HepG2 (cell line): ENCODE measurements at regions not wholly inside any gene's neighbourhood (a gene's known extent, or its start where the extent isn't known, plus 50 kb on each side); places are given as distances from the start of the nearest gene placed in this dataset.

ENCODE experiments used
- ATAC-seq: fragments of 200-7000 bp; cut with Tn5 transposase; 3 replicates; pipeline ENCODE4 v1.9.1; 2020; ENCODE audit warnings: mild to moderate bottlenecking, moderate library complexity
- BruUV-seq: library from RNA; stranded (reverse); fragments of 400-500 nt; replicated peaks from 2 replicates; lab custom pipeline; 2021; lab: Mats Ljungman, UMichigan
- CTCF ChIA-PET: fragments of 300-600 bp; formaldehyde crosslinking; extraction: SDS; loops from one replicate; lab custom pipeline; 2021; ENCODE audit warnings: low total read pairs, inconsistent platforms, low intra/inter-chr PET ratio; lab: Yijun Ruan, JAX
- POLR2A ChIA-PET: fragments of 350-600 bp; sonication (Branson Sonifier 250); formaldehyde crosslinking; loops from one replicate; lab custom pipeline; 2020; ENCODE audit warnings: antibody characterized with exemption, inconsistent platforms; lab: Yijun Ruan, JAX
- DNase-seq: peaks from one replicate; pipeline ENCODE4 v3.0.0-alpha.2; 2015; ENCODE audit warnings: low spot score
- FAIRE-seq: peaks from 3 replicates; lab custom pipeline; 2011; peaks lifted over from hg19 to GRCh38; lab: Jason Lieb, UNC
- H2AFZ ChIP-seq: one replicate; pipeline ENCODE4 v1.6.1; 2011; ENCODE audit warnings: low read length, inconsistent platforms
- H3K27ac ChIP-seq: fragments of 300-600 bp; 3 replicates; pipeline ENCODE4 v1.8.0; 2011; ENCODE audit warnings: mixed run types, mild to moderate bottlenecking, mixed read lengths, low read length, inconsistent platforms; ENCODE audit not compliant: insufficient read depth; ENCODE audit errors: extremely low read length
- H3K27me3 ChIP-seq, 2 experiments: fragments of 200-600 bp in 1 of 2; 2 replicates in 1 of 2; 3 replicates in 1 of 2; pipeline versions ENCODE4 v1.6.0 to v1.8.0; 2011; ENCODE audit warnings: low read length in 2 of 2, mild to moderate bottlenecking in 2 of 2, moderate library complexity in 2 of 2, inconsistent platforms in 1 of 2; ENCODE audit not compliant: insufficient read depth in 2 of 2, control insufficient read depth in 1 of 2
- H3K36me3 ChIP-seq, 2 experiments: fragments of 200-600 bp in 1 of 2; replicated peaks in 1 of 2; 2 replicates in 1 of 2; 3 replicates in 1 of 2; pipeline versions ENCODE4 v1.5.1 to v1.8.0; 2011; ENCODE audit warnings: low read length in 2 of 2, inconsistent platforms in 1 of 2; ENCODE audit not compliant: insufficient read depth in 2 of 2, control insufficient read depth in 1 of 2
- H3K4me1 ChIP-seq: 2 replicates; pipeline ENCODE4 v1.5.1; 2012; ENCODE audit warnings: low read length, inconsistent platforms; ENCODE audit not compliant: insufficient read depth
- H3K4me2 ChIP-seq: 2 replicates; pipeline ENCODE4 v1.6.0; 2011; ENCODE audit warnings: low read depth, low read length, inconsistent platforms
- H3K4me3 ChIP-seq, 3 experiments: fragments of 200-600 bp in 1 of 3; sonication (generic), shearing (Covaris generic) in 1 of 3; replicated peaks in 1 of 3; 2 replicates each; pipeline ENCODE4 v1.5.1; 2011 to 2016; ENCODE audit warnings: low read length in 3 of 3, inconsistent platforms in 2 of 3, low read depth in 2 of 3, mild to moderate bottlenecking in 2 of 3, control low read depth in 1 of 3, mixed read lengths in 1 of 3; ENCODE audit not compliant: insufficient read depth in 1 of 3
- H3K79me2 ChIP-seq: one replicate; pipeline ENCODE4 v1.6.1; 2011; ENCODE audit warnings: low read length, inconsistent platforms; ENCODE audit not compliant: insufficient read depth
- H3K9ac ChIP-seq: 2 replicates; pipeline ENCODE4 v1.6.0; 2011; ENCODE audit warnings: mild to moderate bottlenecking, low read depth, low read length, inconsistent platforms; ENCODE audit not compliant: insufficient read depth
- H3K9me3 ChIP-seq: 2 replicates; pipeline ENCODE4 v1.5.1; 2012; ENCODE audit warnings: mild to moderate bottlenecking, low read length
- H4K20me1 ChIP-seq: 2 replicates; pipeline ENCODE4 v1.6.0; 2011; ENCODE audit warnings: inconsistent platforms, mild to moderate bottlenecking, low read length, moderate library complexity; ENCODE audit not compliant: insufficient read depth
- ATF7 ChIP-seq, 2 experiments: fragments of 450-650 bp in 1 of 2; sonication (generic) in 1 of 2; formaldehyde crosslinking in 1 of 2; IDR thresholded peaks; 2 replicates each; pipeline versions ENCODE4 v1.4.0 to v1.6.1; 2016 to 2020; ENCODE audit warnings: antibody characterized with exemption in 1 of 2, mild to moderate bottlenecking in 1 of 2, missing genetic modification reagents in 1 of 2
- ELF3 ChIP-seq: IDR thresholded peaks from 2 replicates; pipeline ENCODE4 v1.6.1; 2016; ENCODE audit warnings: missing genetic modification reagents, missing compliant biosample characterization
- REST ChIP-seq, 2 experiments: IDR thresholded peaks; 2 replicates each; pipeline ENCODE4 v1.6.1; 2011 to 2012; ENCODE audit warnings: low read length in 2 of 2, borderline replicate concordance in 1 of 2, low read depth in 1 of 2, mild to moderate bottlenecking in 1 of 2, moderate library complexity in 1 of 2
- RFX1 ChIP-seq: fragments of 450-650 bp; IDR thresholded peaks from 2 replicates; pipeline ENCODE4 v1.6.1; 2017
- RORA ChIP-seq: sonication (generic); formaldehyde crosslinking; IDR thresholded peaks from 2 replicates; pipeline ENCODE4 v1.5.0; 2020; ENCODE audit warnings: mild to moderate bottlenecking, missing genetic modification reagents, moderate library complexity
- SETDB1 ChIP-seq: sonication (generic); formaldehyde crosslinking; IDR thresholded peaks from 2 replicates; pipeline ENCODE4 v1.5.1; 2020; ENCODE audit warnings: missing genetic modification reagents, mild to moderate bottlenecking, borderline replicate concordance
- ZNF704 ChIP-seq: sonication (generic); formaldehyde crosslinking; IDR thresholded peaks from 2 replicates; pipeline ENCODE4 v1.8.1; 2023; ENCODE audit warnings: mild to moderate bottlenecking, inconsistent platforms, moderate library complexity, missing genetic modification reagents, borderline replicate concordance
- ZNF770 ChIP-seq: sonication (generic); formaldehyde crosslinking; IDR thresholded peaks from 2 replicates; pipeline ENCODE4 v1.5.0; 2020; ENCODE audit warnings: mild to moderate bottlenecking, missing genetic modification reagents
- WGBS: methylation state at CpG from one replicate; pipeline ENCODE4 v1.1.6; 2017; ENCODE audit warnings: low lambda C conversion rate; 5-methylcytosine and 5-hydroxymethylcytosine counted together
- in situ Hi-C: cut with HindIII; loops from 2 replicates; pipeline ENCODE4 v1.10.0; 2017; ENCODE audit warnings: low pct_unique_long_range_greater_than_20kb; ENCODE audit not compliant: extremely low pct_ligation_motif_present
- intact Hi-C: fragments of 100-400 bp; cut with micrococcal nuclease; formaldehyde crosslinking; loops from one replicate; pipeline ENCODE4 v1.10.0; 2022; ENCODE audit not compliant: unreplicated experiment

- POLR2A ChIA-PET = no interaction called here
- ATAC-seq (no peak), FAIRE-seq (no peak), DNase-seq (no peak)
- BruUV-seq = no TSS peak
- Histone ChIP-seq H3K27ac (no peak overlapping the region), H3K79me2 (no peaks in the 10 kb centered on the region), H4K20me1 (no peaks in the 10 kb centered on the region), H3K9me3 (no peaks in the 10 kb centered on the region), H3K4me2 (no peak overlapping the region), H2AFZ (no peak overlapping the region), H3K4me3 (no peak overlapping the region), H3K4me1 (no peaks in the 10 kb centered on the region), H3K36me3 (no peaks in the 10 kb centered on the region), H3K27me3 (peaks cover 3 to 50% of the 10 kb centered on the region in 2 experiments), H3K9ac (no peak overlapping the region)
- in situ Hi-C loops = no loop called here
- CTCF ChIA-PET = no interaction called here
- intact Hi-C loops = no loop called here
- 66% methylated on average over 6 of the region's 6 CpGs for WGBS
- no peak for TF ChIP-seq ZNF770 (CRISPR knock-in tag)
- no peak for TF ChIP-seq RFX1
- no peak for TF ChIP-seq REST (IDR thresholded peaks at IDR 0.05; ENCODE audit: borderline replicate concordance in 1 of 2, low read depth in 1 of 2, low read length in 2 of 2)
- TF ChIP-seq ATF7 (IDR thresholded peaks at IDR 0.05) = no peak
- TF ChIP-seq ATF7 (CRISPR knock-in tag; IDR thresholded peaks at IDR 0.05) = no peak
- no peak for TF ChIP-seq ZNF704 (CRISPR knock-in tag)
- TF ChIP-seq SETDB1 (CRISPR knock-in tag) = no peak
- TF ChIP-seq RORA (CRISPR knock-in tag) = no peak
- TF ChIP-seq ELF3 (CRISPR knock-in tag) = no peak
These were observed 72.5 kb downstream of the MAGEF1 start for GRCh38 chr3:184639351-184639750.
